K562 (cell line): ENCODE measurements at regions not wholly inside any gene's neighbourhood (a gene's known extent, or its start where the extent isn't known, plus 50 kb on each side); places are given as distances from the start of the nearest gene placed in this dataset.

ENCODE experiments used
- ATAC-seq: fragments of 200-7000 bp; cut with Tn5 transposase; 3 replicates; pipeline ENCODE4 v1.9.1; 2020; ENCODE audit warnings: moderate library complexity
- BruUV-seq: library from RNA; stranded (reverse); fragments of 400-500 nt; replicated peaks from 2 replicates; lab custom pipeline; 2021; lab: Mats Ljungman, UMichigan
- CTCF ChIA-PET: fragments of 300-600 bp; formaldehyde crosslinking; extraction: SDS; loops from one replicate; lab custom pipeline; 2021; ENCODE audit warnings: low intra/inter-chr PET ratio; lab: Yijun Ruan, JAX
- POLR2A ChIA-PET: fragments of 300-600, 350-650 bp; sonication (Branson Sonifier 250); formaldehyde crosslinking; extraction: SDS; loops from one replicate; lab custom pipeline; 2021; ENCODE audit warnings: antibody characterized with exemption, inconsistent platforms; lab: Yijun Ruan, JAX
- DNase-seq, 4 experiments: peaks; one replicate each; pipeline versions ENCODE4 v3.0.0 to v3.0.0-alpha.2; 2011 to 2018; ENCODE audit warnings: low spot score in 3 of 4, mixed read lengths in 3 of 4; ENCODE audit errors: extremely low read depth in 1 of 4
- FAIRE-seq: peaks from 2 replicates; lab custom pipeline; 2011; peaks lifted over from hg19 to GRCh38; lab: Jason Lieb, UNC
- H2AFZ ChIP-seq: 2 replicates; pipeline ENCODE4 v1.6.0; 2011; ENCODE audit warnings: low read depth, low read length, control low read depth, inconsistent platforms
- H3K27ac ChIP-seq: fragments of 200-600 bp; 3 replicates; pipeline ENCODE4 v1.8.0; 2011; ENCODE audit warnings: low read depth, mild to moderate bottlenecking, control low read depth, inconsistent platforms, low read length, moderate library complexity, mixed read lengths; ENCODE audit errors: extremely low read depth
- H3K27me3 ChIP-seq, 2 experiments: fragments of 300-600 bp in 1 of 2; 2 replicates in 1 of 2; 3 replicates in 1 of 2; pipeline versions ENCODE4 v1.6.0 to v1.8.0; 2011; ENCODE audit warnings: inconsistent platforms in 2 of 2, low read length in 2 of 2, mild to moderate bottlenecking in 1 of 2, mixed read lengths in 1 of 2, moderate library complexity in 1 of 2; ENCODE audit not compliant: control insufficient read depth in 2 of 2, insufficient read depth in 2 of 2
- H3K36me3 ChIP-seq: fragments of 300-600 bp; 3 replicates; pipeline ENCODE4 v1.8.0; 2011; ENCODE audit warnings: mild to moderate bottlenecking, low read length, inconsistent platforms; ENCODE audit not compliant: control insufficient read depth, insufficient read depth
- H3K4me1 ChIP-seq, 2 experiments: fragments of 200-600 bp in 1 of 2; replicated peaks in 1 of 2; 2 replicates in 1 of 2; 3 replicates in 1 of 2; pipeline versions ENCODE4 v1.5.1 to v1.8.0; 2011; ENCODE audit warnings: inconsistent platforms in 2 of 2, low read length in 2 of 2, mild to moderate bottlenecking in 1 of 2, mixed read lengths in 1 of 2, moderate library complexity in 1 of 2; ENCODE audit not compliant: control insufficient read depth in 2 of 2, insufficient read depth in 2 of 2
- H3K4me2 ChIP-seq: 2 replicates; pipeline ENCODE4 v1.6.1; 2011; ENCODE audit warnings: low read length, control low read depth, inconsistent platforms, mixed read lengths; ENCODE audit not compliant: insufficient read depth
- H3K4me3 ChIP-seq: fragments of 200-600 bp; sonication (generic), shearing (Covaris generic); 2 replicates; pipeline ENCODE4 v1.5.1; 2016; ENCODE audit warnings: control low read depth, inconsistent platforms
- H3K79me2 ChIP-seq: fragments of 200-600 bp; 3 replicates; pipeline ENCODE4 v1.8.0; 2011; ENCODE audit warnings: low read length, inconsistent platforms; ENCODE audit not compliant: control insufficient read depth, insufficient read depth
- H3K9ac ChIP-seq, 2 experiments: 2 replicates each; pipeline versions ENCODE4 v1.6.0 to v1.6.1; 2011; ENCODE audit warnings: low read depth in 2 of 2, low read length in 2 of 2, control low read depth in 1 of 2, inconsistent platforms in 1 of 2, mild to moderate bottlenecking in 1 of 2, mixed read lengths in 1 of 2; ENCODE audit not compliant: insufficient read depth in 1 of 2
- H3K9me1 ChIP-seq: one replicate; pipeline ENCODE4 v1.6.0; 2011; ENCODE audit warnings: inconsistent platforms, mild to moderate bottlenecking, low read length, moderate library complexity; ENCODE audit not compliant: control insufficient read depth, insufficient read depth
- H3K9me3 ChIP-seq: replicated peaks from 2 replicates; pipeline ENCODE4 v1.5.1; 2011; ENCODE audit warnings: low read depth, low read length, inconsistent platforms; ENCODE audit not compliant: control insufficient read depth, insufficient read depth
- H4K20me1 ChIP-seq: replicated peaks from 2 replicates; pipeline ENCODE4 v1.6.1; 2011; ENCODE audit warnings: low read length, inconsistent platforms, mixed read lengths; ENCODE audit not compliant: control insufficient read depth, insufficient read depth
- NR2F6 ChIP-seq: fragments of 450-650 bp; formaldehyde crosslinking; IDR thresholded peaks from 2 replicates; pipeline ENCODE4 v1.4.0; 2020; ENCODE audit warnings: mild to moderate bottlenecking
- NR4A1 ChIP-seq, 2 experiments: fragments of 250-450 bp in 1 of 2; fragments of 450-650 bp in 1 of 2; sonication (Bioruptor Pico) in 1 of 2; IDR thresholded peaks; 2 replicates each; pipeline versions ENCODE4 v1.4.0 to v1.6.1; 2016 to 2020; ENCODE audit warnings: mild to moderate bottlenecking in 2 of 2, missing compliant biosample characterization in 1 of 2, missing genetic modification characterization in 1 of 2, moderate library complexity in 1 of 2
- POLR2G ChIP-seq: fragments of 200-400 bp; formaldehyde crosslinking; IDR thresholded peaks from 2 replicates; pipeline ENCODE4 v1.6.1; 2017; ENCODE audit warnings: low read depth, mild to moderate bottlenecking, antibody characterized with exemption, low read length, moderate library complexity
- RBM25 ChIP-seq: fragments of 200-400 bp; formaldehyde crosslinking; IDR thresholded peaks from 2 replicates; pipeline ENCODE4 v1.6.1; 2018; ENCODE audit warnings: low read length, low read depth, moderate library complexity; ENCODE audit not compliant: severe bottlenecking
- RFX7 ChIP-seq: fragments of 250-450 bp; sonication (Bioruptor Pico); IDR thresholded peaks from 2 replicates; pipeline ENCODE4 v1.5.1; 2021; ENCODE audit warnings: mild to moderate bottlenecking
- TRIM24 ChIP-seq, 2 experiments: fragments of 450-650 bp; IDR thresholded peaks; 2 replicates each; pipeline ENCODE4 v1.6.1; 2016
- XRCC5 ChIP-seq: fragments of 200-400 bp; formaldehyde crosslinking; IDR thresholded peaks from 2 replicates; pipeline ENCODE4 v1.6.1; 2017; ENCODE audit warnings: low read depth, mild to moderate bottlenecking, low read length
- ZNF316 ChIP-seq: fragments of 450-650 bp; IDR thresholded peaks from 2 replicates; pipeline ENCODE4 v1.6.1; 2016
- ZNF551 ChIP-seq: fragments of 250-450 bp; sonication (Bioruptor Pico); IDR thresholded peaks from 2 replicates; pipeline ENCODE4 v1.5.0; 2021; ENCODE audit warnings: mild to moderate bottlenecking, moderate library complexity
- WGBS: fragments of 100-300 bp; shearing (Covaris generic); methylation state at CpG from one replicate; pipeline ENCODE4 v1.1.6; 2016; ENCODE audit warnings: low coverage, mixed read lengths; ENCODE audit not compliant: insufficient coverage; ENCODE audit errors: missing lambda C conversion rate; 5-methylcytosine and 5-hydroxymethylcytosine counted together
- in situ Hi-C: fragments of 300-500 bp; cut with MboI; formaldehyde crosslinking; loops from 4 replicates; pipeline ENCODE4 v1.15.0; 2018; ENCODE audit warnings: inconsistent platforms, mixed read lengths
- intact Hi-C: fragments of 100-400 bp; cut with micrococcal nuclease; formaldehyde crosslinking; loops from 2 replicates; pipeline ENCODE4 v1.14.2; 2022
- TF ChIP-seq, protein P1 (sequence below): fragments of 200-600 bp; sonication (generic); IDR thresholded peaks from one replicate; pipeline ENCODE4 v1.6.1; 2012; ENCODE audit warnings: mild to moderate bottlenecking, low read depth, low read length, inconsistent platforms

DNA sequence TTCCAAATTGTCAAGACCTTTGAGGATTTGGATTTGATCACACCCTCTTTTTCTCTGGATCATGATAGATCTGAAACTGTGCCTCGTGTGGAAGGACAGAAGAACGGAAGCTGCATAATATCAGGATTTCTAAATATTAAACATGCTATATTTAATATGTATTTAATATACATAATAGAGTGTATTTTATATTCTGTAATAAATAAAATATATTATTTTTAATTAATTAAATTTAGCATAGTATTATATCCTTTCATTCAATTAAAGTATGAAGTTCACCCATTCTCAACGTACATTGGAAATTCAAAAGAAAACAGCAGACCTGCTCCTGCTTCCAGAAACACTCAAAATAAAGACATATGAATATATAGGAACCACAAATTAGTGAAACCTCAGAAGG is 70.6 kb upstream of the GLIS3 start (continued):
- TF ChIP-seq POLR2G (no peak), RFX7 (CRISPR knock-in tag) (no peak), NR4A1 (CRISPR knock-in tag; IDR thresholded peaks at IDR 0.05) (no peak), NR4A1 (tag; IDR thresholded peaks at IDR 0.05) (no peak)
- TF ChIP-seq, all 486 proteins: peak for 0

- H3K9me3 ChIP-seq = no peaks in the 10 kb centered on the region
- peak; percentile 58; the same call in 2 of the 3 replicates for ATAC-seq
- 29% methylated on average over 9 of the region's 12 CpGs for WGBS
- peak; percentile 75 for FAIRE-seq
- ChIA-PET POLR2A (no interaction called here), CTCF (interaction anchor here (0.7 kb wide), 1 partner anchor 51 kb away, joined by 5 read pairs; no protein-coding TSS in a partner anchor)
- H3K4me1 ChIP-seq = no peaks in the 10 kb centered on the region
- in situ Hi-C loops (loop anchor here (25.0 kb wide), 1 partner anchor 629 kb away; no protein-coding TSS in a partner anchor), intact Hi-C loops (loop anchor here (1.0 kb wide), 1 partner anchor 51 kb away; no protein-coding TSS in a partner anchor)
- H3K79me2 ChIP-seq = no peaks in the 10 kb centered on the region
- no peak overlapping the region for H3K9ac ChIP-seq
- BruUV-seq = no TSS peak
- H2AFZ ChIP-seq = peak overlapping the region; percentile 51; the same call in 1 of the 2 replicates
- H3K27ac ChIP-seq = no peak overlapping the region
- H3K9me1 ChIP-seq = no peaks in the 10 kb centered on the region
- no peaks in the 10 kb centered on the region for H4K20me1 ChIP-seq
- no peaks in the 10 kb centered on the region; a peak in 1 of 5 replicates for H3K27me3 ChIP-seq
- peak; percentile 25 to 40 (median 28) for DNase-seq
- no peaks in the 10 kb centered on the region for H3K36me3 ChIP-seq
- no peak overlapping the region for H3K4me3 ChIP-seq
- H3K4me2 ChIP-seq = no peak overlapping the region
- TF ChIP-seq NR2F6 (CRISPR knock-in tag) (no peak), TRIM24 (IDR thresholded peaks at IDR 0.05) (no peak), XRCC5 (no peak), ZNF316 (no peak), RBM25 (no peak), ZNF551 (CRISPR knock-in tag) (no peak)
- TF ChIP-seq, protein P1, sequence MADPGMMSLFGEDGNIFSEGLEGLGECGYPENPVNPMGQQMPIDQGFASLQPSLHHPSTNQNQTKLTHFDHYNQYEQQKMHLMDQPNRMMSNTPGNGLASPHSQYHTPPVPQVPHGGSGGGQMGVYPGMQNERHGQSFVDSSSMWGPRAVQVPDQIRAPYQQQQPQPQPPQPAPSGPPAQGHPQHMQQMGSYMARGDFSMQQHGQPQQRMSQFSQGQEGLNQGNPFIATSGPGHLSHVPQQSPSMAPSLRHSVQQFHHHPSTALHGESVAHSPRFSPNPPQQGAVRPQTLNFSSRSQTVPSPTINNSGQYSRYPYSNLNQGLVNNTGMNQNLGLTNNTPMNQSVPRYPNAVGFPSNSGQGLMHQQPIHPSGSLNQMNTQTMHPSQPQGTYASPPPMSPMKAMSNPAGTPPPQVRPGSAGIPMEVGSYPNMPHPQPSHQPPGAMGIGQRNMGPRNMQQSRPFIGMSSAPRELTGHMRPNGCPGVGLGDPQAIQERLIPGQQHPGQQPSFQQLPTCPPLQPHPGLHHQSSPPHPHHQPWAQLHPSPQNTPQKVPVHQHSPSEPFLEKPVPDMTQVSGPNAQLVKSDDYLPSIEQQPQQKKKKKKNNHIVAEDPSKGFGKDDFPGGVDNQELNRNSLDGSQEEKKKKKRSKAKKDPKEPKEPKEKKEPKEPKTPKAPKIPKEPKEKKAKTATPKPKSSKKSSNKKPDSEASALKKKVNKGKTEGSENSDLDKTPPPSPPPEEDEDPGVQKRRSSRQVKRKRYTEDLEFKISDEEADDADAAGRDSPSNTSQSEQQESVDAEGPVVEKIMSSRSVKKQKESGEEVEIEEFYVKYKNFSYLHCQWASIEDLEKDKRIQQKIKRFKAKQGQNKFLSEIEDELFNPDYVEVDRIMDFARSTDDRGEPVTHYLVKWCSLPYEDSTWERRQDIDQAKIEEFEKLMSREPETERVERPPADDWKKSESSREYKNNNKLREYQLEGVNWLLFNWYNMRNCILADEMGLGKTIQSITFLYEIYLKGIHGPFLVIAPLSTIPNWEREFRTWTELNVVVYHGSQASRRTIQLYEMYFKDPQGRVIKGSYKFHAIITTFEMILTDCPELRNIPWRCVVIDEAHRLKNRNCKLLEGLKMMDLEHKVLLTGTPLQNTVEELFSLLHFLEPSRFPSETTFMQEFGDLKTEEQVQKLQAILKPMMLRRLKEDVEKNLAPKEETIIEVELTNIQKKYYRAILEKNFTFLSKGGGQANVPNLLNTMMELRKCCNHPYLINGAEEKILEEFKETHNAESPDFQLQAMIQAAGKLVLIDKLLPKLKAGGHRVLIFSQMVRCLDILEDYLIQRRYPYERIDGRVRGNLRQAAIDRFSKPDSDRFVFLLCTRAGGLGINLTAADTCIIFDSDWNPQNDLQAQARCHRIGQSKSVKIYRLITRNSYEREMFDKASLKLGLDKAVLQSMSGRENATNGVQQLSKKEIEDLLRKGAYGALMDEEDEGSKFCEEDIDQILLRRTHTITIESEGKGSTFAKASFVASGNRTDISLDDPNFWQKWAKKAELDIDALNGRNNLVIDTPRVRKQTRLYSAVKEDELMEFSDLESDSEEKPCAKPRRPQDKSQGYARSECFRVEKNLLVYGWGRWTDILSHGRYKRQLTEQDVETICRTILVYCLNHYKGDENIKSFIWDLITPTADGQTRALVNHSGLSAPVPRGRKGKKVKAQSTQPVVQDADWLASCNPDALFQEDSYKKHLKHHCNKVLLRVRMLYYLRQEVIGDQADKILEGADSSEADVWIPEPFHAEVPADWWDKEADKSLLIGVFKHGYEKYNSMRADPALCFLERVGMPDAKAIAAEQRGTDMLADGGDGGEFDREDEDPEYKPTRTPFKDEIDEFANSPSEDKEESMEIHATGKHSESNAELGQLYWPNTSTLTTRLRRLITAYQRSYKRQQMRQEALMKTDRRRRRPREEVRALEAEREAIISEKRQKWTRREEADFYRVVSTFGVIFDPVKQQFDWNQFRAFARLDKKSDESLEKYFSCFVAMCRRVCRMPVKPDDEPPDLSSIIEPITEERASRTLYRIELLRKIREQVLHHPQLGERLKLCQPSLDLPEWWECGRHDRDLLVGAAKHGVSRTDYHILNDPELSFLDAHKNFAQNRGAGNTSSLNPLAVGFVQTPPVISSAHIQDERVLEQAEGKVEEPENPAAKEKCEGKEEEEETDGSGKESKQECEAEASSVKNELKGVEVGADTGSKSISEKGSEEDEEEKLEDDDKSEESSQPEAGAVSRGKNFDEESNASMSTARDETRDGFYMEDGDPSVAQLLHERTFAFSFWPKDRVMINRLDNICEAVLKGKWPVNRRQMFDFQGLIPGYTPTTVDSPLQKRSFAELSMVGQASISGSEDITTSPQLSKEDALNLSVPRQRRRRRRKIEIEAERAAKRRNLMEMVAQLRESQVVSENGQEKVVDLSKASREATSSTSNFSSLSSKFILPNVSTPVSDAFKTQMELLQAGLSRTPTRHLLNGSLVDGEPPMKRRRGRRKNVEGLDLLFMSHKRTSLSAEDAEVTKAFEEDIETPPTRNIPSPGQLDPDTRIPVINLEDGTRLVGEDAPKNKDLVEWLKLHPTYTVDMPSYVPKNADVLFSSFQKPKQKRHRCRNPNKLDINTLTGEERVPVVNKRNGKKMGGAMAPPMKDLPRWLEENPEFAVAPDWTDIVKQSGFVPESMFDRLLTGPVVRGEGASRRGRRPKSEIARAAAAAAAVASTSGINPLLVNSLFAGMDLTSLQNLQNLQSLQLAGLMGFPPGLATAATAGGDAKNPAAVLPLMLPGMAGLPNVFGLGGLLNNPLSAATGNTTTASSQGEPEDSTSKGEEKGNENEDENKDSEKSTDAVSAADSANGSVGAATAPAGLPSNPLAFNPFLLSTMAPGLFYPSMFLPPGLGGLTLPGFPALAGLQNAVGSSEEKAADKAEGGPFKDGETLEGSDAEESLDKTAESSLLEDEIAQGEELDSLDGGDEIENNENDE = no peak
Observed at GRCh38 chr9:4366591-4367330, 66.9 kb upstream of the GLIS3 start.
